WTC11 (cell line): ENCODE measurements at regions not wholly inside any gene's neighbourhood (a gene's known extent, or its start where the extent isn't known, plus 50 kb on each side); places are given as distances from the start of the nearest gene placed in this dataset.

ENCODE experiments used
- ATAC-seq: fragments of 200-7000 bp; cut with Tn5 transposase; 2 replicates; pipeline ENCODE4 v1.10.0; 2021; ENCODE audit warnings: mild to moderate bottlenecking, moderate library complexity
- CTCF ChIA-PET: fragments of 300-600 bp; sonication (Branson Sonifier 250); formaldehyde crosslinking; loops from one replicate; lab custom pipeline; 2021; ENCODE audit warnings: antibody characterized with exemption; lab: Charles Lee
- POLR2A ChIA-PET: fragments of 350-600 bp; sonication (Branson Sonifier 250); formaldehyde crosslinking; loops from one replicate; lab custom pipeline; 2021; ENCODE audit warnings: antibody characterized with exemption; lab: Charles Lee
- DNase-seq: peaks from one replicate; pipeline ENCODE4 v3.0.0; 2021; ENCODE audit warnings: low spot score
- H3K27ac Mint-ChIP-seq: 2 replicates; pipeline ENCODE4 v1.8.0; 2021; ENCODE audit warnings: mixed read lengths
- H3K27me3 Mint-ChIP-seq: 2 replicates; pipeline ENCODE4 v1.8.0; 2021; ENCODE audit warnings: low read depth, mild to moderate bottlenecking, moderate library complexity, mixed read lengths
- H3K36me3 Mint-ChIP-seq: 2 replicates; pipeline ENCODE4 v1.8.0; 2021; ENCODE audit warnings: mixed read lengths
- H3K4me1 Mint-ChIP-seq: 2 replicates; pipeline ENCODE4 v1.8.0; 2022; ENCODE audit warnings: mixed read lengths
- H3K4me3 Mint-ChIP-seq: 2 replicates; pipeline ENCODE4 v1.8.0; 2021; ENCODE audit warnings: mild to moderate bottlenecking, moderate library complexity, mixed read lengths
- H3K9me3 Mint-ChIP-seq: 2 replicates; pipeline ENCODE4 v1.8.0; 2021; ENCODE audit warnings: mixed read lengths
- CREM ChIP-seq: sonication (generic); formaldehyde crosslinking; IDR thresholded peaks from 2 replicates; pipeline ENCODE4 v1.8.1; 2022; ENCODE audit warnings: mild to moderate bottlenecking, missing genetic modification reagents, moderate library complexity
- FOXK1 ChIP-seq: sonication (generic); formaldehyde crosslinking; IDR thresholded peaks from 2 replicates; pipeline ENCODE4 v1.8.0; 2022; ENCODE audit warnings: mild to moderate bottlenecking, moderate library complexity, missing genetic modification reagents
- GRHL2 ChIP-seq: fragments of 250-450 bp; sonication (Bioruptor Pico); IDR thresholded peaks from 2 replicates; pipeline ENCODE4 v1.8.0; 2022; ENCODE audit warnings: mild to moderate bottlenecking, moderate library complexity; ENCODE audit not compliant: insufficient replicate concordance, severe bottlenecking
- OVOL2 ChIP-seq: fragments of 250-450 bp; sonication (Bioruptor Pico); IDR thresholded peaks from 2 replicates; pipeline ENCODE4 v1.9.0; 2021; ENCODE audit warnings: mild to moderate bottlenecking, borderline replicate concordance
- RELA ChIP-seq: sonication (generic); formaldehyde crosslinking; IDR thresholded peaks from 2 replicates; pipeline ENCODE4 v1.8.1; 2022; ENCODE audit warnings: missing genetic modification reagents, mild to moderate bottlenecking, borderline replicate concordance
- SMAD3 ChIP-seq: sonication (generic); formaldehyde crosslinking; IDR thresholded peaks from 2 replicates; pipeline ENCODE4 v1.8.0; 2022; ENCODE audit warnings: missing genetic modification reagents, mild to moderate bottlenecking, borderline replicate concordance
- SMAD4 ChIP-seq: sonication (generic); formaldehyde crosslinking; IDR thresholded peaks from 2 replicates; pipeline ENCODE4 v1.8.0; 2022; ENCODE audit warnings: mild to moderate bottlenecking, missing genetic modification reagents
- TP53 ChIP-seq: sonication (generic); formaldehyde crosslinking; IDR thresholded peaks from 2 replicates; pipeline ENCODE4 v1.8.1; 2023; ENCODE audit warnings: mild to moderate bottlenecking, missing genetic modification reagents
- ZBTB21 ChIP-seq: sonication (generic); formaldehyde crosslinking; IDR thresholded peaks from 2 replicates; pipeline ENCODE4 v1.8.1; 2023; ENCODE audit warnings: mild to moderate bottlenecking, missing genetic modification reagents, borderline replicate concordance
- ZNF121 ChIP-seq: sonication (generic); formaldehyde crosslinking; IDR thresholded peaks from 2 replicates; pipeline ENCODE4 v1.8.0; 2023; ENCODE audit warnings: missing genetic modification reagents
- ZNF219 ChIP-seq: sonication (generic); formaldehyde crosslinking; IDR thresholded peaks from 2 replicates; pipeline ENCODE4 v1.8.0; 2023; ENCODE audit warnings: missing genetic modification reagents, mild to moderate bottlenecking, borderline replicate concordance
- ZNF423 ChIP-seq: fragments of 250-450 bp; sonication (Bioruptor Pico); IDR thresholded peaks from 2 replicates; pipeline ENCODE4 v2.1.2; 2022; ENCODE audit warnings: mild to moderate bottlenecking, moderate library complexity
- ZNF671 ChIP-seq: fragments of 250-450 bp; sonication (Bioruptor Pico); IDR thresholded peaks from 2 replicates; pipeline ENCODE4 v1.8.0; 2021; ENCODE audit warnings: mild to moderate bottlenecking
- TF ChIP-seq, protein P1 (sequence below): fragments of 250-450 bp; sonication (Bioruptor Pico); IDR thresholded peaks from 2 replicates; pipeline ENCODE4 v2.1.2; 2022; ENCODE audit warnings: mild to moderate bottlenecking, moderate library complexity
- TF ChIP-seq, protein P2 (sequence below): sonication (generic); formaldehyde crosslinking; IDR thresholded peaks from 2 replicates; pipeline ENCODE4 v1.8.0; 2023; ENCODE audit warnings: missing genetic modification reagents, mild to moderate bottlenecking, borderline replicate concordance
- TF ChIP-seq, protein P3 (sequence below): sonication (generic); formaldehyde crosslinking; IDR thresholded peaks from 2 replicates; pipeline ENCODE4 v1.8.1; 2022; ENCODE audit warnings: mild to moderate bottlenecking, missing genetic modification reagents, moderate library complexity, borderline replicate concordance
- TF ChIP-seq, protein P4 (sequence below): sonication (generic); formaldehyde crosslinking; conservative IDR thresholded peaks from 2 replicates; pipeline ENCODE4 v1.8.1; 2022; ENCODE audit warnings: mild to moderate bottlenecking, missing genetic modification reagents
- TF ChIP-seq, protein P5 (sequence below): sonication (generic); formaldehyde crosslinking; IDR thresholded peaks from 2 replicates; pipeline ENCODE4 v1.8.1; 2023; ENCODE audit warnings: mild to moderate bottlenecking, missing genetic modification reagents, moderate library complexity
- TF ChIP-seq, protein P6 (sequence below): sonication (generic); formaldehyde crosslinking; IDR thresholded peaks from 2 replicates; pipeline ENCODE4 v1.8.1; 2022; ENCODE audit warnings: missing genetic modification reagents, borderline replicate concordance
- TF ChIP-seq, protein P7 (sequence below): sonication (generic); formaldehyde crosslinking; IDR thresholded peaks from 2 replicates; pipeline ENCODE4 v1.8.0; 2023; ENCODE audit warnings: mild to moderate bottlenecking, missing genetic modification reagents
- TF ChIP-seq, protein P8 (sequence below): fragments of 250-450 bp; sonication (Bioruptor Pico); IDR thresholded peaks from 2 replicates; pipeline ENCODE4 v1.9.0; 2021; ENCODE audit warnings: moderate library complexity, mild to moderate bottlenecking, inconsistent platforms, borderline replicate concordance

DNA sequence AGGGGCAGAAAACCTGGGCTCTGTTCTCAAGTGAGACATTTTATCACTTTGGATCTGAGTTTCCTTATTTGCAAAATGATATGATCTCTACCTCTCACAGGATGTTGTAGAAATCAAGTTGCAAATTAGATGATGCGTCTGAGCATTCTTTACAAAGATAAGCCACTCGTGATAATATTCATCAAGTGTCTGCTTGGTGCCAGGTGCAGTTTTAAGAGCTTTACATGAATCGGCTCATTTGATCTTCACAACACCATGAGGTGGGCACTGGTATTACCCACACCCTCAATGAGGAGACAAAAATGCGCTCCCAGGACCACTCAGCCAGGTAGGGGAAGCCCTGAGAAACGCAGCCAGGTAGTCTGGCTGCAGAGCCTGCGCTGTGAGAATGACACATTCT is 59.1 kb upstream of the CA12 start (continued):
- no peak for TF ChIP-seq SMAD3
- no peak for TF ChIP-seq TP53
- no peak for TF ChIP-seq ZNF121 (CRISPR knock-in tag)

DNA sequence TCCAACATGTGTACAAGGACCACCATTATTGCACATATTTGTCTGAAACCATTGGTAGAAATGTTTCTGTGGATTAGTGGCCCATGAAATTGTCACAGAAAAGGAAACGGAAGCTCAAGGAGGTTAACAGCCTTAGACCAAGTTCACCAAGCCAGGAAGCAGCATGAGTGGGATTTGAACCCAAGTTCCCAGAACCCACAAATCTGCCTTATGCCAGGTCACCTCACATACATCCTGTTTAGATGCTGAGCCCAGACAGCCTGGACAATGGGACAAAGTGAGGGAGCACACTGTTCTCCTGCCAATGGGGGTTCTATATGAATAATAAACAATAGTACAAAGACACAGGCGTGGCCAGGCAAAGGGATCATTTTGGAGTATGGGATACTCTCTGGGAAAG is 59.6 kb upstream of the CA12 start:
- Mint-ChIP-seq H3K9me3 (no peaks in the 10 kb centered on the region), H3K4me3 (no peak overlapping the region), H3K27ac (no peak overlapping the region), H3K4me1 (peaks cover 15% of the 10 kb centered on the region), H3K36me3 (no peaks in the 10 kb centered on the region), H3K27me3 (no peaks in the 10 kb centered on the region; the same call in 1 of the 2 replicates)
- DNase-seq = no peak
- ChIA-PET CTCF (no interaction called here), POLR2A (no interaction called here)
- no peak for ATAC-seq
- TF ChIP-seq RELA (CRISPR knock-in tag) = no peak
- no peak for TF ChIP-seq ZNF219
- TF ChIP-seq, protein P1, sequence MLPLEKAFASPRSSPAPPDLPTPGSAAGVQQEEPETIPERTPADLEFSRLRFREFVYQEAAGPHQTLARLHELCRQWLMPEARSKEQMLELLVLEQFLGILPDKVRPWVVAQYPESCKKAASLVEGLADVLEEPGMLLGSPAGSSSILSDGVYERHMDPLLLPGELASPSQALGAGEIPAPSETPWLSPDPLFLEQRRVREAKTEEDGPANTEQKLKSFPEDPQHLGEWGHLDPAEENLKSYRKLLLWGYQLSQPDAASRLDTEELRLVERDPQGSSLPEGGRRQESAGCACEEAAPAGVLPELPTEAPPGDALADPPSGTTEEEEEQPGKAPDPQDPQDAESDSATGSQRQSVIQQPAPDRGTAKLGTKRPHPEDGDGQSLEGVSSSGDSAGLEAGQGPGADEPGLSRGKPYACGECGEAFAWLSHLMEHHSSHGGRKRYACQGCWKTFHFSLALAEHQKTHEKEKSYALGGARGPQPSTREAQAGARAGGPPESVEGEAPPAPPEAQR (CRISPR knock-in tag) = no peak
- TF ChIP-seq, protein P2, sequence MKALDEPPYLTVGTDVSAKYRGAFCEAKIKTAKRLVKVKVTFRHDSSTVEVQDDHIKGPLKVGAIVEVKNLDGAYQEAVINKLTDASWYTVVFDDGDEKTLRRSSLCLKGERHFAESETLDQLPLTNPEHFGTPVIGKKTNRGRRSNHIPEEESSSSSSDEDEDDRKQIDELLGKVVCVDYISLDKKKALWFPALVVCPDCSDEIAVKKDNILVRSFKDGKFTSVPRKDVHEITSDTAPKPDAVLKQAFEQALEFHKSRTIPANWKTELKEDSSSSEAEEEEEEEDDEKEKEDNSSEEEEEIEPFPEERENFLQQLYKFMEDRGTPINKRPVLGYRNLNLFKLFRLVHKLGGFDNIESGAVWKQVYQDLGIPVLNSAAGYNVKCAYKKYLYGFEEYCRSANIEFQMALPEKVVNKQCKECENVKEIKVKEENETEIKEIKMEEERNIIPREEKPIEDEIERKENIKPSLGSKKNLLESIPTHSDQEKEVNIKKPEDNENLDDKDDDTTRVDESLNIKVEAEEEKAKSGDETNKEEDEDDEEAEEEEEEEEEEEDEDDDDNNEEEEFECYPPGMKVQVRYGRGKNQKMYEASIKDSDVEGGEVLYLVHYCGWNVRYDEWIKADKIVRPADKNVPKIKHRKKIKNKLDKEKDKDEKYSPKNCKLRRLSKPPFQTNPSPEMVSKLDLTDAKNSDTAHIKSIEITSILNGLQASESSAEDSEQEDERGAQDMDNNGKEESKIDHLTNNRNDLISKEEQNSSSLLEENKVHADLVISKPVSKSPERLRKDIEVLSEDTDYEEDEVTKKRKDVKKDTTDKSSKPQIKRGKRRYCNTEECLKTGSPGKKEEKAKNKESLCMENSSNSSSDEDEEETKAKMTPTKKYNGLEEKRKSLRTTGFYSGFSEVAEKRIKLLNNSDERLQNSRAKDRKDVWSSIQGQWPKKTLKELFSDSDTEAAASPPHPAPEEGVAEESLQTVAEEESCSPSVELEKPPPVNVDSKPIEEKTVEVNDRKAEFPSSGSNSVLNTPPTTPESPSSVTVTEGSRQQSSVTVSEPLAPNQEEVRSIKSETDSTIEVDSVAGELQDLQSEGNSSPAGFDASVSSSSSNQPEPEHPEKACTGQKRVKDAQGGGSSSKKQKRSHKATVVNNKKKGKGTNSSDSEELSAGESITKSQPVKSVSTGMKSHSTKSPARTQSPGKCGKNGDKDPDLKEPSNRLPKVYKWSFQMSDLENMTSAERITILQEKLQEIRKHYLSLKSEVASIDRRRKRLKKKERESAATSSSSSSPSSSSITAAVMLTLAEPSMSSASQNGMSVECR (CRISPR knock-in tag) = no peak
- TF ChIP-seq, protein P3, sequence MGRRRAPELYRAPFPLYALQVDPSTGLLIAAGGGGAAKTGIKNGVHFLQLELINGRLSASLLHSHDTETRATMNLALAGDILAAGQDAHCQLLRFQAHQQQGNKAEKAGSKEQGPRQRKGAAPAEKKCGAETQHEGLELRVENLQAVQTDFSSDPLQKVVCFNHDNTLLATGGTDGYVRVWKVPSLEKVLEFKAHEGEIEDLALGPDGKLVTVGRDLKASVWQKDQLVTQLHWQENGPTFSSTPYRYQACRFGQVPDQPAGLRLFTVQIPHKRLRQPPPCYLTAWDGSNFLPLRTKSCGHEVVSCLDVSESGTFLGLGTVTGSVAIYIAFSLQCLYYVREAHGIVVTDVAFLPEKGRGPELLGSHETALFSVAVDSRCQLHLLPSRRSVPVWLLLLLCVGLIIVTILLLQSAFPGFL (CRISPR knock-in tag) = no peak

DNA sequence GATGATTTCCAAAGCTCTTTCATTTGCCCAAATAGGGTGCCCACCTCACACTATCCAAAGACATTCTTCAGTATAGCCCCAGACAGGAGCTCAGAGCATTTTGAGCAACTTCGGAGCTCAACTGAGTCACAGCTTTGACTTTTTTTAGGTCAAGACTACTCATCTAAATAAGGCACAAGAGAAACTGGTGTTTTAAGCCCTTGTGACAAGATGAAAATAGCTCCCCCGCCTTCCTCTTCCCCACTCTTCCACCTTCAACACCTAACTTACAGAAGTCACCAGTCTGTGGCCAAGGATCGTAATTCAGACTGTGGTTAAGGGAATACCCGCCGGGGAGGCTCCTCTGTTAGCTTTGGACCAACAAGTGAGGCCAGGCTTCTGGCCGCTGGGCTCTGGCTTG is 60.4 kb upstream of the CA12 start:
- Mint-ChIP-seq H3K4me3 (no peak overlapping the region), H3K36me3 (no peaks in the 10 kb centered on the region), H3K9me3 (no peaks in the 10 kb centered on the region), H3K27me3 (no peaks in the 10 kb centered on the region; the same call in 1 of the 2 replicates), H3K4me1 (peaks cover 16% of the 10 kb centered on the region), H3K27ac (no peak overlapping the region)
- DNase-seq (no peak), ATAC-seq (no peak)
- ChIA-PET CTCF (no interaction called here), POLR2A (no interaction called here)
- no peak for TF ChIP-seq ZNF671 (CRISPR knock-in tag)
- no peak for TF ChIP-seq ZNF423 (CRISPR knock-in tag)
- TF ChIP-seq, protein P4, sequence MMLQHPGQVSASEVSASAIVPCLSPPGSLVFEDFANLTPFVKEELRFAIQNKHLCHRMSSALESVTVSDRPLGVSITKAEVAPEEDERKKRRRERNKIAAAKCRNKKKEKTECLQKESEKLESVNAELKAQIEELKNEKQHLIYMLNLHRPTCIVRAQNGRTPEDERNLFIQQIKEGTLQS (CRISPR knock-in tag) = no peak
- TF ChIP-seq, protein P5, sequence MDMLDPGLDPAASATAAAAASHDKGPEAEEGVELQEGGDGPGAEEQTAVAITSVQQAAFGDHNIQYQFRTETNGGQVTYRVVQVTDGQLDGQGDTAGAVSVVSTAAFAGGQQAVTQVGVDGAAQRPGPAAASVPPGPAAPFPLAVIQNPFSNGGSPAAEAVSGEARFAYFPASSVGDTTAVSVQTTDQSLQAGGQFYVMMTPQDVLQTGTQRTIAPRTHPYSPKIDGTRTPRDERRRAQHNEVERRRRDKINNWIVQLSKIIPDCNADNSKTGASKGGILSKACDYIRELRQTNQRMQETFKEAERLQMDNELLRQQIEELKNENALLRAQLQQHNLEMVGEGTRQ (CRISPR knock-in tag) = no peak
- no peak for TF ChIP-seq OVOL2 (CRISPR knock-in tag)
- TF ChIP-seq, protein P6, sequence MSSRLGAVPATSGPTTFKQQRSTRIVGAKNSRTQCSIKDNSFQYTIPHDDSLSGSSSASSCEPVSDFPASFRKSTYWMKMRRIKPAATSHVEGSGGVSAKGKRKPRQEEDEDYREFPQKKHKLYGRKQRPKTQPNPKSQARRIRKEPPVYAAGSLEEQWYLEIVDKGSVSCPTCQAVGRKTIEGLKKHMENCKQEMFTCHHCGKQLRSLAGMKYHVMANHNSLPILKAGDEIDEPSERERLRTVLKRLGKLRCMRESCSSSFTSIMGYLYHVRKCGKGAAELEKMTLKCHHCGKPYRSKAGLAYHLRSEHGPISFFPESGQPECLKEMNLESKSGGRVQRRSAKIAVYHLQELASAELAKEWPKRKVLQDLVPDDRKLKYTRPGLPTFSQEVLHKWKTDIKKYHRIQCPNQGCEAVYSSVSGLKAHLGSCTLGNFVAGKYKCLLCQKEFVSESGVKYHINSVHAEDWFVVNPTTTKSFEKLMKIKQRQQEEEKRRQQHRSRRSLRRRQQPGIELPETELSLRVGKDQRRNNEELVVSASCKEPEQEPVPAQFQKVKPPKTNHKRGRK (CRISPR knock-in tag) = no peak
- no peak for TF ChIP-seq GRHL2 (CRISPR knock-in tag)
- no peak for TF ChIP-seq FOXK1 (CRISPR knock-in tag)
- no peak for TF ChIP-seq ZBTB21 (CRISPR knock-in tag)
- TF ChIP-seq, protein P7, sequence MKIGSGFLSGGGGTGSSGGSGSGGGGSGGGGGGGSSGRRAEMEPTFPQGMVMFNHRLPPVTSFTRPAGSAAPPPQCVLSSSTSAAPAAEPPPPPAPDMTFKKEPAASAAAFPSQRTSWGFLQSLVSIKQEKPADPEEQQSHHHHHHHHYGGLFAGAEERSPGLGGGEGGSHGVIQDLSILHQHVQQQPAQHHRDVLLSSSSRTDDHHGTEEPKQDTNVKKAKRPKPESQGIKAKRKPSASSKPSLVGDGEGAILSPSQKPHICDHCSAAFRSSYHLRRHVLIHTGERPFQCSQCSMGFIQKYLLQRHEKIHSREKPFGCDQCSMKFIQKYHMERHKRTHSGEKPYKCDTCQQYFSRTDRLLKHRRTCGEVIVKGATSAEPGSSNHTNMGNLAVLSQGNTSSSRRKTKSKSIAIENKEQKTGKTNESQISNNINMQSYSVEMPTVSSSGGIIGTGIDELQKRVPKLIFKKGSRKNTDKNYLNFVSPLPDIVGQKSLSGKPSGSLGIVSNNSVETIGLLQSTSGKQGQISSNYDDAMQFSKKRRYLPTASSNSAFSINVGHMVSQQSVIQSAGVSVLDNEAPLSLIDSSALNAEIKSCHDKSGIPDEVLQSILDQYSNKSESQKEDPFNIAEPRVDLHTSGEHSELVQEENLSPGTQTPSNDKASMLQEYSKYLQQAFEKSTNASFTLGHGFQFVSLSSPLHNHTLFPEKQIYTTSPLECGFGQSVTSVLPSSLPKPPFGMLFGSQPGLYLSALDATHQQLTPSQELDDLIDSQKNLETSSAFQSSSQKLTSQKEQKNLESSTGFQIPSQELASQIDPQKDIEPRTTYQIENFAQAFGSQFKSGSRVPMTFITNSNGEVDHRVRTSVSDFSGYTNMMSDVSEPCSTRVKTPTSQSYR (CRISPR knock-in tag) = no peak
- TF ChIP-seq, protein P8, sequence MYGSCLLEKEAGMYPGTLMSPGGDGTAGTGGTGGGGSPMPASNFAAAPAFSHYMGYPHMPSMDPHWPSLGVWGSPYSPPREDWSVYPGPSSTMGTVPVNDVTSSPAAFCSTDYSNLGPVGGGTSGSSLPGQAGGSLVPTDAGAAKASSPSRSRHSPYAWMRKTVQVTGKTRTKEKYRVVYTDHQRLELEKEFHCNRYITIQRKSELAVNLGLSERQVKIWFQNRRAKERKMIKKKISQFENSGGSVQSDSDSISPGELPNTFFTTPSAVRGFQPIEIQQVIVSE (CRISPR knock-in tag) = no peak
- TF ChIP-seq SMAD3 = no peak
- TF ChIP-seq SMAD4 = no peak
- TF ChIP-seq CREM = no peak
